Testis (tissue), 2 donors: ENCODE measurements at regions not wholly inside any gene's neighbourhood (a gene's known extent, or its start where the extent isn't known, plus 50 kb on each side); places are given as distances from the start of the nearest gene placed in this dataset.
"Not testable (repeated sequence)": the region's sequence is repeated elsewhere in the genome, so short reads cannot be mapped to it uniquely, and the experiment has no call there.

Source experiments
- DNase-seq: peaks from one replicate; pipeline ENCODE4 v3.0.0-alpha.2; 2019
- H3K27ac ChIP-seq, 2 donors: fragments of 200-600 bp; sonication (generic); one replicate each; pipeline ENCODE4 v1.5.1; 2019
- H3K27me3 ChIP-seq: fragments of 200-600 bp; sonication (generic); one replicate; pipeline ENCODE4 v1.5.1; 2019
- H3K36me3 ChIP-seq: fragments of 200-600 bp; sonication (generic); one replicate; pipeline ENCODE4 v1.5.1; 2017; ENCODE audit warnings: low read depth; ENCODE audit errors: missing control alignments
- H3K4me1 ChIP-seq: fragments of 200-600 bp; sonication (generic); one replicate; pipeline ENCODE4 v1.5.1; 2019
- H3K4me3 ChIP-seq, 2 donors: fragments of 200-600 bp; sonication (generic); one replicate each; pipeline ENCODE4 v1.5.1; 2017 to 2019
- H3K9me3 ChIP-seq: fragments of 200-600 bp; sonication (generic); one replicate; pipeline ENCODE4 v1.5.1; 2017
- POLR2A ChIP-seq: fragments of 450-650 bp; IDR thresholded peaks from one replicate; pipeline ENCODE4 v1.6.1; 2017; ENCODE audit warnings: antibody characterized with exemption, mild to moderate bottlenecking, moderate library complexity
- WGBS, 2 donors: methylation state at CpG; one replicate each; pipeline ENCODE4 v1.1.5; 2018; 5-methylcytosine and 5-hydroxymethylcytosine counted together
- intact Hi-C: fragments of 100-400 bp; cut with DNase I; formaldehyde crosslinking; loops from one replicate; pipeline ENCODE4 v1.15.1; 2023; ENCODE audit warnings: low total_unique reads
- TF ChIP-seq, protein P1 (sequence below), 3 experiments: fragments of 450-650 bp in 2 of 3; fragments of 200-600 bp in 1 of 3; sonication (generic) in 1 of 3; IDR thresholded peaks; one replicate each; pipeline ENCODE4 v1.5.1; 2016 to 2019; ENCODE audit warnings: antibody characterized with exemption in 3 of 3, mild to moderate bottlenecking in 2 of 3, moderate library complexity in 1 of 3

DNA sequence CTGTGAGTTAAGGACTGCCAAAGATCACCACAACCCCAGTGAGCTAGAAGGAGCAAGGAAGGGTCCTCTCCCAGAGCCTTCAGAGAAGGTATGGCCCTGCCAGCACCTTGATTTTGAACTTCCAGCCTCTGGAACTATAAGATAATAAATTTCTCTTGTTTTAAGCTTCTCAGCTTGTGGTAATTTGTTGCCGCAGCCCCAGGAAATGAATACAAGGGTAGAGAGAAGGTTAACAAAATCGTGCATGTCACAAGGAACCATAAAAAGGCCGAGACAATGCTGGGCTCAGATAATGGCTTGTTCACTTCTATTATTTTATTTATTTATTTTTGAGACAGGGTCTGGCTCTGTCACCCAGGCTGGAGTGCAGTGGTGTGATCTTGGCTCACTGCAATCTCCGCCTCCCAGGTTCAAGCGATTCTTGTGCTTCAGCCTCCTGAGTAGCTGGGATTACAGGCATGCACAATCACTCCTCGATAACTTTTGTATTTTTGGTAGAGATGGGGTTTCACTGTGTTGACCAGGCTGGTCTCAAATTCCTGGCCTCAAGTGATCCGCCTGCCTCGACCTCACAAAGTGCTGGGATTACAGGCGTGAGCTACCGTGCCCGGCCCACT lies 71.5 kb downstream of the WSB1 start:
- DNase-seq: not testable (repeated sequence)
- 94% methylated on average over 7 to 11 of the region's 11 CpGs for WGBS, 2 donors

DNA sequence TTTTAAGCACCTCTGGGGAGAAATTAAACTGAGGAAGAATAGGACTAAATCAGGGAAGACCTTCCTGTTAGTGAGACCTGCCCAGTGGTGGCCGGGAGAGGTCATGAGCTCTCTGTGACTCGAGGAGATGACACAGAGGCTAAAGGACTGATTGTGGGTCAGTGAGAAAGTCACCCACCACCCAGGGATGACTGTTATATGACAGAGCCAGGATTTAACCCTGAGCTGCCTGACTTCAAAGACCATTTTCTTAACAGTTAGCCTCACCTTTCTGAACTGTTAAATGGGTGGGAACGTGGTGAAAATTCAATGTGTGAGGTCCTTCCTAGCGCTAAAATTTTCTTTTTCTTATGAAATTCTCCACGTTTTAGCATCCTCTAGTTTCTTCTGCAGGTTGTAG lies 72.5 kb downstream of the WSB1 start:
- Histone ChIP-seq H3K27me3 (no peaks in the 10 kb centered on the region), H3K36me3 (no peaks in the 10 kb centered on the region), H3K4me3 (no peak overlapping the region), H3K27ac (no peak overlapping the region), H3K4me1 (no peaks in the 10 kb centered on the region), H3K9me3 (no peaks in the 10 kb centered on the region)
- WGBS, 2 donors: 85 to 92% methylated on average over 5 of the region's 5 CpGs
- DNase-seq: no peak
- no peak for TF ChIP-seq POLR2A
- TF ChIP-seq, protein P1, sequence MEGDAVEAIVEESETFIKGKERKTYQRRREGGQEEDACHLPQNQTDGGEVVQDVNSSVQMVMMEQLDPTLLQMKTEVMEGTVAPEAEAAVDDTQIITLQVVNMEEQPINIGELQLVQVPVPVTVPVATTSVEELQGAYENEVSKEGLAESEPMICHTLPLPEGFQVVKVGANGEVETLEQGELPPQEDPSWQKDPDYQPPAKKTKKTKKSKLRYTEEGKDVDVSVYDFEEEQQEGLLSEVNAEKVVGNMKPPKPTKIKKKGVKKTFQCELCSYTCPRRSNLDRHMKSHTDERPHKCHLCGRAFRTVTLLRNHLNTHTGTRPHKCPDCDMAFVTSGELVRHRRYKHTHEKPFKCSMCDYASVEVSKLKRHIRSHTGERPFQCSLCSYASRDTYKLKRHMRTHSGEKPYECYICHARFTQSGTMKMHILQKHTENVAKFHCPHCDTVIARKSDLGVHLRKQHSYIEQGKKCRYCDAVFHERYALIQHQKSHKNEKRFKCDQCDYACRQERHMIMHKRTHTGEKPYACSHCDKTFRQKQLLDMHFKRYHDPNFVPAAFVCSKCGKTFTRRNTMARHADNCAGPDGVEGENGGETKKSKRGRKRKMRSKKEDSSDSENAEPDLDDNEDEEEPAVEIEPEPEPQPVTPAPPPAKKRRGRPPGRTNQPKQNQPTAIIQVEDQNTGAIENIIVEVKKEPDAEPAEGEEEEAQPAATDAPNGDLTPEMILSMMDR (IDR thresholded peaks at IDR 0.05): no peak
- intact Hi-C loops: no loop called here

More for the DNA sequence above, 71.5 kb downstream of the WSB1 start:
- H3K27ac ChIP-seq, H3K4me3 ChIP-seq, intact Hi-C loops, H3K4me1 ChIP-seq, H3K9me3 ChIP-seq, H3K36me3 ChIP-seq, H3K27me3 ChIP-seq: not testable (repeated sequence)

DNA sequence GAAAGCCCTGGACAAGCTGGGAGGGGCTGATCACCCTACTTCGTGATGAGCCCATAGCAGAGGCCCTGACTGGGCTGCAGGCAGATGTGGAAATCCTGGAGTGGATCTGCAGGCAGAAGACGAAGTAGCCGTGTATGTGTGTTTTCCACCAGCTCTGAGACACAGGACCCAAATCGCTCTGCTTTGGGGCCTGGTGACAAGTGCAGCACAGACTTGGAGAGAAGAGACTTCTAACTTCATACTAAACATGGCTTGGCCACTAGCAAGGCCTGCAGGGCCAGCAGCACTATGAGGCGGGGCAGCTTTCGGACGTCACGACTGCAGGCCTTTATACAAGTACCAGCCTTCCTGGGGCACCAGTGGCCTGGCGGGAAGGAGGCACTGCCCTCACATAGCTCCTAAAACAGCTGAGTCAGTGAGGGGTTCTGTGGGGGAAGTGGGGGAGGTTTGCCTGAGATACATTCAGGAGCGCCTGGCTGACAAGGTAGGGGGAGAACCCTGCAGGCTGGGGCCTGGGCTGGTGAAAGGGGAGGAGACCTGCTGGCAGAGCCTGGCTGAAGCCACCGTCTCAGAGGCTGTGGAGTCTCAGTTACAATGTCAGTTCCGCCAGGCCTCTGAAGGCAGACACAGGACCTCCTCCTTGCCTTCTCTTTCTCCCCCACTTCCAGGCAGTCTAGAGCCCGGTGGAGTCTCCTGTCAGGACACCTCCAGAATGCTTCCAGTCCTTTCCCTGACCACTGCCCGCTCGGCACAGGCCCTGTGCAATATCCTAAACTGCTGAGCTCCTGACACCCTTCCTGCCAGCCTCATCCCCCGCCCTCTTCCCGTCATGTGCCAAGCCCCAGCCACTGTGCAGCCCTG lies 73.4 kb downstream of the WSB1 start:
- intact Hi-C loops: no loop called here
- 83 to 85% methylated on average over 16 to 17 of the region's 17 CpGs for WGBS, 2 donors

DNA sequence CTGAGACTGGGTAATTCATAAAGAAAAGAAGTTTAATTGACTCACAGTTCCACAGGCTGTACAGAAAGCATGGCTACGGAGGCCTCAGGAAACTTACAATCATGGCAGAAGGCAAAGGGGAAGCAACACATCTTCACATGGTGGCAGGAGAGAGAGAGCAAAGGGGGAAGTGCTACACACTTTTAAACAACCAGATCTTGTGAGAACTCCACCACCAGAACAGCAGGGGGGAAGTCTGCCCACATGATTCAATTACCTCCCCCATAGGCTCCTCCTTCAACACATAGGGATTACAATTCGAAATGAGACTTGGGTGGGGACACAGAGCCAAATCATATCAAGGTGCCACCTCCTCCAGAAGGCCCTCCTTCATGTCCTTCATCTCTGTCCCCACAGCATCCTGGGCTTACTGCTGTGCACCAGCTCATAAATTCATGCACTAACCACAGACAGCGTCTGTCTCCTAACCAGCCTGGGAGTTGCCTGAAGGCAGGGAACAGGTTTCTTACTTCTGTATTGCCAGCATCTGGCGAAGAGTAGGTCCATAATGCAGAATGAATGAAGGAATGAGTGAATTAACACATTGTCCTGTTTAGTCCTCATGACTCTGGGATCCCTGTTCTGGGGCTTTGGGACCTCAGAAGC lies 74.4 kb downstream of the WSB1 start:
- Histone ChIP-seq H3K4me3 (no peak overlapping the region), H3K27ac (no peak overlapping the region), H3K27me3 (no peaks in the 10 kb centered on the region), H3K4me1 (no peaks in the 10 kb centered on the region), H3K9me3 (no peaks in the 10 kb centered on the region), H3K36me3 (no peaks in the 10 kb centered on the region)
- TF ChIP-seq, protein P1 (IDR thresholded peaks at IDR 0.05): no peak
- no peak for TF ChIP-seq POLR2A
- DNase-seq: no peak
- intact Hi-C loops: no loop called here
- 80 to 90% methylated on average over 4 of the region's 4 CpGs for WGBS, 2 donors

More for the DNA sequence above, 73.4 kb downstream of the WSB1 start:
- Histone ChIP-seq H3K27ac (no peak overlapping the region), H3K9me3 (no peaks in the 10 kb centered on the region), H3K27me3 (no peaks in the 10 kb centered on the region), H3K4me1 (no peaks in the 10 kb centered on the region), H3K36me3 (no peaks in the 10 kb centered on the region), H3K4me3 (no peak overlapping the region)
- DNase-seq: no peak
- no peak for TF ChIP-seq POLR2A
- TF ChIP-seq, protein P1 (IDR thresholded peaks at IDR 0.05): no peak

DNA sequence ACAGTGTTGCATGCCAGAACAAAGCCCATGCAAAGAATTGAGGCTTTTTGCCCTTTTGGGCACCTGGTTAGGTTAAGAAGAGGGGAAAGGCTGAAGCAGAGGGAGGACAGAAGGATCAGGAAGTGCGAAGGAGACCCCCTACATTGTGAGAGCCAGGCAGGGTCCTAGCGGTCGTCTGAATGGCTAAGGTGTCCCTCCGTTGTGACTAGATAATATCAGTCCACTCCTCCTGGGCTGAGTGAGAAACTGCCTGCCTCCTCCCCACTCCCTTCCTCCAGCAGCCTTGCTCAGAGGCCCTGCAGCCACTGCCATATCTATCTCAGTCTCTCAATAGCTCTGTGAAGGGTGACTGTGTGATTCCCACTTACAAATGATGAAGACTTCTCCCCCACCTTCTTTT lies 75.1 kb downstream of the WSB1 start:
- no peaks in the 10 kb centered on the region for H3K36me3 ChIP-seq
- H3K27me3 ChIP-seq: no peaks in the 10 kb centered on the region
- H3K9me3 ChIP-seq: no peaks in the 10 kb centered on the region

More for the DNA sequence above, 75.1 kb downstream of the WSB1 start:
- H3K4me3 ChIP-seq: no peak overlapping the region
- H3K4me1 ChIP-seq: no peaks in the 10 kb centered on the region
- TF ChIP-seq, protein P1 (IDR thresholded peaks at IDR 0.05): no peak
- no peak for TF ChIP-seq POLR2A
- intact Hi-C loops: no loop called here
- no peak overlapping the region for H3K27ac ChIP-seq
- WGBS, 2 donors: 62% methylated on average over 4 of the region's 4 CpGs
- no peak for DNase-seq
